ENCODE measurements at regions not wholly inside any gene's neighbourhood (a gene's known extent, or its start where the extent isn't known, plus 50 kb on each side); places are given as distances from the start of the nearest gene placed in this dataset.

GRCh38 chr2:13651684-13652131 is 935.0 kb downstream of the TRIB2 start:
- Histone ChIP-seq H3K4me2 (ENCODE audit: insufficient read depth, low read length) (no peak overlapping the region), H3K9me3 (replicated peaks; ENCODE audit: control insufficient read depth, insufficient read depth, low read length) (no peaks in the 10 kb centered on the region), H3K4me1 (ENCODE audit: control insufficient read depth, extremely low read depth, insufficient read depth, low read length) (no peaks in the 10 kb centered on the region), H3K4me3 (replicated peaks in 1 of 3; ENCODE audit: insufficient read depth in 1 of 3, low read depth in 1 of 3, low read length in 3 of 3) (no peak overlapping the region), H3K9me1 (replicated peaks; ENCODE audit: control insufficient read depth, extremely low read depth, insufficient read depth, low read length) (no peaks in the 10 kb centered on the region), H2AFZ (ENCODE audit: low read depth, low read length) (no peak overlapping the region), H3K9ac (replicated peaks; ENCODE audit: extremely low read depth, insufficient read depth, low read length) (no peak overlapping the region), H3K27me3 (ENCODE audit: control insufficient read depth in 2 of 2, insufficient read depth in 2 of 2, low read length in 2 of 2) (no peaks in the 10 kb centered on the region), H3K79me2 (ENCODE audit: control insufficient read depth, insufficient read depth, low read length) (no peaks in the 10 kb centered on the region), H4K20me1 (replicated peaks; ENCODE audit: control insufficient read depth, extremely low read depth, insufficient read depth, low read length) (no peaks in the 10 kb centered on the region), H3K36me3 (ENCODE audit: control insufficient read depth in 2 of 2, extremely low read depth in 1 of 2, insufficient read depth in 2 of 2, low read length in 2 of 2) (no peaks in the 10 kb centered on the region), H3K27ac (ENCODE audit: insufficient read depth, low read depth, low read length) (no peak overlapping the region)
- POLR2A ChIA-PET, result no interaction called here
- TF ChIP-seq GATA2 (IDR thresholded peaks at IDR 0.05; ENCODE audit: insufficient read depth, insufficient read length, low read depth, low read length) (no peak), EZH2 (IDR thresholded peaks at IDR 0.05; ENCODE audit: borderline replicate concordance, low read depth, low read length, severe bottlenecking) (no peak)
- dilution Hi-C loops (cut with MboI; ENCODE audit: extremely low pct_ligation_motif_present, low sequenced_read_pairs) (no loop called here), intact Hi-C loops (cut with micrococcal nuclease) (no loop called here)
- CTCF ChIA-PET, result no interaction called here
- no peak for FAIRE-seq
- no TSS peak for BruUV-seq (replicated peaks)
- no peak for DNase-seq (ENCODE audit: low read depth, low spot score)

GRCh38 chr2:13652531-13653313 is 936.0 kb downstream of the TRIB2 start:
- FAIRE-seq (no peak), DNase-seq (ENCODE audit: low read depth, low spot score) (no peak)
- Histone ChIP-seq H3K9me1 (replicated peaks; ENCODE audit: control insufficient read depth, extremely low read depth, insufficient read depth, low read length) (no peaks in the 10 kb centered on the region), H3K27me3 (ENCODE audit: control insufficient read depth in 2 of 2, insufficient read depth in 2 of 2, low read length in 2 of 2) (no peaks in the 10 kb centered on the region), H3K4me1 (ENCODE audit: control insufficient read depth, extremely low read depth, insufficient read depth, low read length) (no peaks in the 10 kb centered on the region), H3K9me3 (replicated peaks; ENCODE audit: control insufficient read depth, insufficient read depth, low read length) (no peaks in the 10 kb centered on the region), H3K36me3 (ENCODE audit: control insufficient read depth in 2 of 2, extremely low read depth in 1 of 2, insufficient read depth in 2 of 2, low read length in 2 of 2) (no peaks in the 10 kb centered on the region), H2AFZ (ENCODE audit: low read depth, low read length) (no peak overlapping the region), H3K9ac (replicated peaks; ENCODE audit: extremely low read depth, insufficient read depth, low read length) (no peak overlapping the region), H3K27ac (ENCODE audit: insufficient read depth, low read depth, low read length) (no peak overlapping the region), H4K20me1 (replicated peaks; ENCODE audit: control insufficient read depth, extremely low read depth, insufficient read depth, low read length) (no peaks in the 10 kb centered on the region), H3K4me2 (ENCODE audit: insufficient read depth, low read length) (no peak overlapping the region), H3K79me2 (ENCODE audit: control insufficient read depth, insufficient read depth, low read length) (no peaks in the 10 kb centered on the region), H3K4me3 (replicated peaks in 1 of 3; ENCODE audit: insufficient read depth in 1 of 3, low read depth in 1 of 3, low read length in 3 of 3) (no peak overlapping the region)
- dilution Hi-C loops (cut with MboI; ENCODE audit: extremely low pct_ligation_motif_present, low sequenced_read_pairs) (no loop called here), intact Hi-C loops (cut with micrococcal nuclease) (no loop called here)
- POLR2A ChIA-PET, result no interaction called here
- no peak for TF ChIP-seq JUN (IDR thresholded peaks at IDR 0.05; ENCODE audit: borderline replicate concordance, insufficient read depth, insufficient read length, low read depth)
- no peak for TF ChIP-seq GATA2 (IDR thresholded peaks at IDR 0.05; ENCODE audit: insufficient read depth, insufficient read length, low read depth, low read length)
- no peak for TF ChIP-seq MAX (IDR thresholded peaks at IDR 0.05; ENCODE audit: insufficient read depth, insufficient read length)
- TF ChIP-seq EZH2 (IDR thresholded peaks at IDR 0.05; ENCODE audit: borderline replicate concordance, low read depth, low read length, severe bottlenecking), result no peak
- no peak for TF ChIP-seq POLR2AphosphoS5 (IDR thresholded peaks at IDR 0.05; ENCODE audit: insufficient read depth, low read depth, low read length)
- TF ChIP-seq FOS (IDR thresholded peaks at IDR 0.05; ENCODE audit: borderline replicate concordance, insufficient read depth, low read length), result no peak
- no TSS peak for BruUV-seq (replicated peaks)
- CTCF ChIA-PET, result no interaction called here

All from endothelial cell of umbilical vein (primary cell).